HK-2 (cell line): ENCODE measurements at regions not wholly inside any gene's neighbourhood (a gene's known extent, or its start where the extent isn't known, plus 50 kb on each side); places are given as distances from the start of the nearest gene placed in this dataset.
"Not testable (repeated sequence)": the region's sequence is repeated elsewhere in the genome, so short reads cannot be mapped to it uniquely, and the experiment has no call there.

Experiments used
- DNase-seq: peaks from one replicate; pipeline ENCODE4 v3.0.0-alpha.2; 2018; ENCODE audit not compliant: unreplicated experiment

DNA sequence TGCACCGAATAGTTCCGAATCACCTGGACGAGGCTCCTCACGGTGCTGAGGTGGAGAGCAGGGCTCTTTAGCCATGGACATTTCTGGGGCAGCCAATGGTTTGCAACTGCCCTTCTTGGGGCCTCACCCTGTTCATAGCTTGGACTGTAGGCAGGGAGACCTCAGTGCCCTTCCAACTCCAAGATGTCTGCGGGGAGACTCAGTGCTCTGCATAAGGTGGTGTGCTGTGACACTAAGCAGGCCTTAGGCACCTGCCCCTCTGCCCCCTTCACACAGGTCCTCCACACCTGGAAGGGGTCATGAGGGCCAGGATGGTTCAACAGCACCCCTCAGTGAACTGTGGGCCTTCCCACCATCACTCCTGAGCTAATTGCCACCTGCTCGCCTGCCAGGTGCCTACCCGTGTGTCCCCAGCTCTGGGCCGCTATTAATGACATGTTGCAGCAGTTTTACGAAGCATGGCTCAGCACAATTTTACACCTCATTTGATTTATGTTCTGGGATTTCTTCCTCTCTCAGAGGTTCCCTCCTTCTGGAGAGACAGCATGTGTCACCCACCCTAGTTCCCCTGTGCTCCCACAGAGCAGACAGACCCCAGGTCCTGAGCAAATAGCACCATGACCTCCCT, 101.2 kb upstream of the SMAD3 start:
- DNase-seq, result no peak

DNA sequence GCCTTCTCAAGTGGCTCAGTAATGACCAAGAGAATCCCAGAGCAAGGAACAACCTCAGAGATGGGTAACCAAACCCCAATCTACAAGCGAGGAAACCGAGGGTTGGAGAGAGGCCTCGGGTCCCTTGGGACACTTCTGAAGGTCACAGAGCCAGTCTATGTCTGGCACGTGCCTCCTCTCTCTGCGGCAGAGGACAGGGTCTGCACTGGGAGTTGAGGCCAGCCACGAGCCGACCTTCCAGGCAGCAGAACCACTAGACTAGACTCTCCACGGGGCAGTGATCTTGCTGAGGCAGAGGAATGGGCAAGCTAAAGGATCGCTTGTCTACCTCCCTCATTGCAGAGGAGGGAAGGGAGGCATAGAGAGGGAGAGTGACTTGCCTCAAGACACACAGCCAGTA, 100.6 kb upstream of the SMAD3 start:
- no peak for DNase-seq

DNA sequence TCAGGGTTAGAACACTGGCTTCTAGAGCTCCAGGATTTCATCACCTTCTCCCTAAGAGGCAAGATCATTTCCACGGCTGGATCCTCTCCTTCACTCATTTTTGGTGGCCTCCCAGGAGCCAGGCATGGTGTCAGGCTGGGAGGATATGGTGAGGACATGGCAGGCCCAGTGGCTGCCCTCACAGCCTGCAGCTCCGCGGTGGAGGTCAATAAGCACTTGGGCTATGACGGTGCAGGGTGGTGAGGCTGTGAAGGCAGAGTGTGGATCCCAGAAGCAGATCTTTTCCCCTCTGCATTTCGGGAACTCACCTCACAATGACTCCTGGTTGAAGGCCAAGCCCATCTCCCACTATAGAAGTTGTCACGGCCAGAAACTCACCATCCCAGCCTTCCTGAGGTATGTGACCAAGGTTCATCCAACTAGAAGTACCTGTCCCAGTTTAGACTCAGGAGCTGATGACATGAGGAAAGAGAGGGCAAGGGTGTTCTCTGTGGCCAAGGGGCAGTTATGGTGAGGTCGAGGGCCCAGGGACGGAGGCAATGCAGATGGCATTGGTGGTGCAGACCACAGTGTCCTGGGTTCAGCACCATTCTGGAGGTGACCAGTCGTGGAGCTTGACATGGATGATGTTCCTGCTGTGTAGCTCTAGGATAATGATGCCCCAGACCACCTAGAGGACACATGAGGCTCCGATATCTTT, 100.1 kb upstream of the SMAD3 start:
- DNase-seq, result no peak

DNA sequence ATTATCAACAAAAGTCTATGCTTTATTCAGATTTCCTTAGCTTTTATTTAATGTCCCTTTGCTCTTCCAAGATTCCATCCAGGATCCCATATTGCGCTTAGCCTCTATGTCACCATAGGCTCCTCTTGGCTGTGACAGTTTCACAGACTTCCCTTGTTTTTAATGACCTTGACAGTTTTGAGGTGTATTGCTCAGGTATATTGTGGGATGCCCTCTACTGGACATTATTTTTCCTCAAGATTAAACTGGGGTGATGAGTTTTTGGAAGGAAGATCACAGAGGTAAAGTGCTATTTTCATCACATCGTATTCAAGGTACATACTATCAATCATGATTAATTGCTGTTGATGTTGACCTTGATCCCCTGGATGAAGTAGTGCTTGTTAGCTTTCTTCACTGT, 99.1 kb upstream of the SMAD3 start:
- no peak for DNase-seq

DNA sequence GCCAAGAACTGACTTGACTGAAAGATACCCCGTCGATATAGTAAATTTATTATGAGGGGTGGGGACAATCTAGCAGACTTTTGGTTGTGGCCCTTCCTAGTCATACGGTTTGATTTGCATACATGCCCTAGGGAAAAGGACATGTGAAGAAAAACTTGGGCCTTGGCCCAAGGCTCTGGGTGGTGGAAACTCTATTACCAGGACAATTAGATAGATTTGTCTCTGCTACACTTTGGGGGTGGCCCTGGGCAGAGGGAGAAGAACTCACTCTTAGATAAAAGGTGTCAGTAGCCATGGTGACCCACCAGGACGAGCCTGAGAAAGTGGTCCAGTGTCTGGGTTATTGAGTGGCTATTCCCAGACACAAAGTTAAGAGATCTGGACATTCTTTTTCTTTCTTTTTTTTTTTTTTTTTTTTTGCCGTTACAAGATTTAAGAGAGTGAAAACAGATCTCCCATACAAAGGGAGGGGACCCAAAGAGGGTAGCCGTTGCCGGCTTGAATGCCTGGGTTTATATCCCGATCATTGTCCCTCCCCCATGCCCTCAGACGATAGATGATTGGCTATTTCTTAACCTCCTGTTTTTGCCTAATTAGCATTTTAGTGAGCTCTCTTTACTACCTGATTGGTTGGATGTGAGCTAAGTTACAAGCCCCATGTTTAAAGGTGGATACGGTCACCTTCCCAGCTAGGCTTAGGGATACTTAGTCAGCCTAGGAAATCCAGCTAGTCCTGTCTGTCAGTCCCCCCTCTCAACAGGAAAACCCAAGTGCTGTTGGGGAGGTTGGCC, 96.4 kb upstream of the SMAD3 start:
- DNase-seq, result no peak

DNA sequence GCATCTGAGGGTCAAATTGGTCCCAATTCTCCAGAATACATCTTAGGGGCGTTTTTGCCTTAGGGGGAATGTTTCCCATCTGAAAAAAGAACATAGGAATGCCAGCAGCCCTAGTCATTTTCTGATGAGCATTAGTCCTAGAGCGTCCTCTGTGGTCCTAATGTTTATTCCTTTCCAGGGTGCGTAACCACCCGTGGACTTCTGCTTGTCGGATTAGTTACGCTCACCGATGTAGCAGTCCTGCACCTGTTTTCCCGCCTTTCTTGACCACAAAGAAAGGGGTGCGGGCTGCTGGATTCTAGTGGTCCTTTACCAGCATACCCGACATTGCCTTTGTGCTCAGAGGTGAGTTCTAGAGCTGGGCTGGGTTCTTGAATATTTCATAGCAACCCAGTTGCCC, 91.3 kb upstream of the SMAD3 start:
- not testable (repeated sequence) for DNase-seq

DNA sequence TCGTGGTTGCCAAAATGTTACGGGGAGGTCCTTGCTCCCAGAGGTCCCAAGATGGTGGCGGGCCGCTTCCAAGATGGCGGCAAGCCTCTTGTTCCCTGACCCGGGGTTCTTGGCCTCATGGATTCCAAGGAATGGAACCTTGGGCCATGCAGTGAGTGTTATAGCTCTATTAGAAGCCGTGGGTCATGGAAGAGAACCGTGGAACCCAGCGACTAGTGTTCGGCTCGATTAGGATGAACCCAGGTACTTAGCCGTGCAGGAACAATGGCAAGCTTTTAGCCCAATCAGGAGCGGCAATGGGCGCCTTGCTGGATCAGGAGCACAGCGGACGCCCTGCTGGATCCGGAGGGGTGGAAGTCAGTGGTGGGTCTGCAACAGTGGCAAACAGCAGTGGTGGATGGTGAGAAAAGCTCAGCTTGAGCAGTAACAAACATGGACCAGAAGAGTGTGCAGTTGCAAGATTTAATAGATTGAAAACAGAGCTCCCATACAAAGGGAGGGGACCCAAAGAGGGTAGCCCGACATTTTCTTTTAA, 89.2 kb upstream of the SMAD3 start:
- DNase-seq, result not testable (repeated sequence)

DNA sequence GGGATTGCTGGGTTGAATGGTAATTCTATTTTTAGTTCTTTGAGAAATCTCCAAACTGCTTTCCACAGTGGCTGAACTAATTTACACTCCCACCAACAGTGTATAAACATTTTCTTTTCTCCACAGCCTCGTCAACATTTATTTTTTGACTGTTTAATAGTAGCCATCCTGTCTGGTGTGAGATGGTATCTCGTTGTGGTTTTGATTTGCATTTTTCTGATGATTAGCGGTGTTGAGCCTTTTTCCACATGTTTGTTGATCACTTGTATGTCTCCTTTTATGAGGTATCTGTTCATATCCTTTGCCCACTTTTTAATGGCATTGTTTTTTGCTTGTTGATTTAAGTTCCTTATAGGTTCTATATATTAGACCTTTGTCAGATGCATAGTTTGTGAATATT, 85.1 kb upstream of the SMAD3 start:
- not testable (repeated sequence) for DNase-seq

DNA sequence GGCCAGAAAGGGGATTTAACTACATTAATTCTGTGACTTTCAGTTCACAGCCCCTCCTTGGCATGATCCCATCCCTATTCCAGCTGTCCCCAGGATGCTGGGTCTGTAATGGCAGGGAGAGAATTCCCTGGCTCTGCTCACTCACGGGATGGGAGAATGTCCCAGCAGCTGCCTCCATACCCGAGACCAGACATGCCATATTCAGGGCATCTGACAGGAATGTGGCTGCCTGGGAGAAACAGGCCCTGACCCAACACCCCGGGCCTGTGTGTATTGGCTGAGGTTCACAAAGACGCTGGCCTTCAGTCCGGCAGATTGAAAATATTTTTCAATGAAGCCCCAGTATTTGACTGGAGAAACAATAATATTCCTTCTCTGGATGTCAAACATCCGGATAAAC, 83.6 kb upstream of the SMAD3 start:
- no peak for DNase-seq

DNA sequence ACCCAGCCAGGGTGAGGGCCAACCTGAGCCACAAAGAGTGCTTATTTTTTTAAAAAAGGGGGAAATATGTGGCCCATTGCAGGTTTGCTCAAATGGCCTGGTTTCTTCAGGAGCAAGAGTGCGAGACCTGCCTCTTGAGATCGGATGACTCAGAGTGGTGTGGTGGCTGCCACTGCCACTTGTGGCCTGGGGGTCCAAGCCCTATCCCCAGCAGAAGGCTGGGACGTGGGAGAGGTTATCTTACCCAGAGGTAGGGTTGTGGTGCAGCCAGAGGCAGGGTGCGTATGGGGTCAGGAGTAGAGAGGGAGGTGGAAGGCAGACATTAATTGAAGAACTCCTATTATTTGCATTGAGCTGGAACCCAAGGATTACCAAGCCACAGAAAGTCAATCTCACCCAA, 83.2 kb upstream of the SMAD3 start:
- no peak for DNase-seq

DNA sequence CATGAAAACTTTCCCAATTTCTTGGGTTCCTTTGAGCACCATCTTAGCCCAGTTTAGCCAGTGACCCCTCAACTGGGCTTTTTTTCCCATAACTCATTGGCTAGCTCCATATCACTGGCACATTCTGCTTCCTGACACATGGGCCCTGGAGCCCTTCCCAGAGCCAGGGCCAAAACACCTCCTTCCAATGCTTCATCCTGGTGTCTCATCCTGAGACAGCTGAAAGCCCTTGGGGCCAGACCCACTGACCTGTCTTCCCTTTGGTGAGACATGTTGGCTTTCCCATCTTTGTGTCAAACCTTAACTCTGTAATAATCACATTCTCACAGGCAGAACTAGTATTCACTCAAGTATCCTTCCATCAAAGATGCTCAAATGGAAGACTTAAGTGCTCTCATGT, 82.6 kb upstream of the SMAD3 start:
- no peak for DNase-seq

DNA sequence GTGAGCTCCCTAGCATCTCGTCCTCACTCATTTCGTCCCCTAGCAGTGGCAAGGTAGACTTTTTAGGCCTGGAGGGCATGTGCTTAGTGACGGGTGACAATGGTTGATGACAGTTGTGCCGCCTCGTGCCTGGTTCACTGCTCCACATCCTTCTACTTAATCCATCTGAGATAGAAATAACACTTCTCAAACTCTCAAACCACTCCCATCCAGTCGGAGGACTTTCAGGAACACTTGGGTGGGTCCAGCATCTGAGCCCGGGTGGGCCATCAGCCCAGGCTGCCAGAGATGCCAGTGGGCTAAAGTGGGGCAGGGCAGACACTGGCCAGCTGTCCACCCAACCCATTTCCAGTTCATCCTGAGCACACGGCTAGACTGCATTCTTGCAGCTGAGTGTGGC, 79.7 kb upstream of the SMAD3 start:
- no peak for DNase-seq

DNA sequence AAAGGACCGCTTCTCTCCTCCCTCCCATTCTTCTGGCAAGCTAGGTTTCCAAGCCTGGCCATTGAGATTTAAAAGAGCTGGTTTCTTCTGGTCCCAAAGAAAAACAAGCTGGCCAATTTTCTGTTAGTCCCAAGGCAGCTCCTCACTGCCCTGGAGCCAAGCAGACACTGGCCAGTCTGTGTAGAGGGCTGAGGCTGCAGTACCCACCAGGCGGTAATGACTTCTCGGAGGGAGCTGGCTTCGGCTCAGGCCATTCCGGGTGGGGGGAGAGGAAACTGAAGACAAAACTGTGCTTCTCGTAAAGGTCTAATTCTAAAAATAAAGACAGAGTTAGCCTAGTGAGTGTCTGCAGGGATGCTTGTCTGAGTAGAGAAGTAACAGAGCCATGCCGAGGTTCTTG, 78.5 kb upstream of the SMAD3 start:
- no peak for DNase-seq

DNA sequence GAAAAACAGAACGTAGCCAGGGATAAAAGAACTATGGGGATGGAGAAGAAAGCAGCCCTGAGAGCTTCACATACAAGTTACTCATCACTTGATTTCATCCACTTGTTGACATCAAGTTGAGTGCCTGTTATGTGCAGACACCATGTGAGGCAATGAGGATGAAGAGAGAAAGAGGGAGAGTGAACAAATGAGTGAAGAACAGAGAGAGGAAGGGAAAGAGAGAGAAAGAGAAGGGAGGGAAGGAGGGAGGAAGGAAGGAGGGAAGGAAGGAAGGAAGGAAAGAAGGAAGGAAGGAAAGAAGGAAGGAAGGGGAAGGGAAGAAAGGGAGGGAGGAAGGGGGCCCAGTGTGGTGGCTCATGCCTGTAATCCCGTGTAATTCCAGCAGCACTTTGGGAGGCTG, 72.3 kb upstream of the SMAD3 start:
- no peak for DNase-seq

DNA sequence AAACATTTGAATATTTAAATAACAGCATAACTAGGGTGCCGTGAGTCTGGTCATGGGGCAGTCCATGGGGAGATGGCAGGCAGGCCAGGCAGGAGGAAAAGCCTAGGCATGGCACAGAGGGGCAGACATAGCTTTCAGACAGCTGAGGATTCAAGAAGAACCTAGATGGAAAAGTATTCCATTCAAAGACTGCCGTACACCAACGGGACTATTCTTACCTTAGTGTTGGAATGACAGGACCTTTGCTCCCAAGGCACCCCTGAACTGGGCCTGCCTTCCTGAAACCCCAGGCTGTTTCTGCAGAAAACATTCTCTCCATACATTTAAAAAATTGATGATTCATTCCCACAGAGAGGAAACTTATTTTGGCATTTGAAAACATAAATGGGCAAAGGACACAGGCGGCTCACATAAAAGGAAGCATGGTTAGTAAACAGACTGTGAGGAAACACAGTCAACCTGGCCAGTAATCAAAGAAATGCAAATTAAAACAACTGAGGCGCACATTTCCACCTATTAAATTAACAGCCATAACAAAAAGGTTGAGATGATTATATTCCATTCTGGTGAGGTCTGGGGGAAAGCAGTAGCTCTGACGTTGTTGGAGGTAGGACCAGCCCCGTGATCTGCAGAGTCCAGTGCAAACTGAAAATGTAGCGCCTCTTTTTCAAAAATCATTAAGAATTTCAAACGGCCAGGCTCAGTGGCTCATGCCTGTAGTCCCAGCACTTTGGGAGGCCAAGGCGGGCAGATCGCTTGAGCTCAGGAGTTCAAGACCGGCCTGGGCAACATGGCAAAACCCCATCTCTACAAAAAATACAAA, 71.3 kb upstream of the SMAD3 start:
- no peak for DNase-seq

DNA sequence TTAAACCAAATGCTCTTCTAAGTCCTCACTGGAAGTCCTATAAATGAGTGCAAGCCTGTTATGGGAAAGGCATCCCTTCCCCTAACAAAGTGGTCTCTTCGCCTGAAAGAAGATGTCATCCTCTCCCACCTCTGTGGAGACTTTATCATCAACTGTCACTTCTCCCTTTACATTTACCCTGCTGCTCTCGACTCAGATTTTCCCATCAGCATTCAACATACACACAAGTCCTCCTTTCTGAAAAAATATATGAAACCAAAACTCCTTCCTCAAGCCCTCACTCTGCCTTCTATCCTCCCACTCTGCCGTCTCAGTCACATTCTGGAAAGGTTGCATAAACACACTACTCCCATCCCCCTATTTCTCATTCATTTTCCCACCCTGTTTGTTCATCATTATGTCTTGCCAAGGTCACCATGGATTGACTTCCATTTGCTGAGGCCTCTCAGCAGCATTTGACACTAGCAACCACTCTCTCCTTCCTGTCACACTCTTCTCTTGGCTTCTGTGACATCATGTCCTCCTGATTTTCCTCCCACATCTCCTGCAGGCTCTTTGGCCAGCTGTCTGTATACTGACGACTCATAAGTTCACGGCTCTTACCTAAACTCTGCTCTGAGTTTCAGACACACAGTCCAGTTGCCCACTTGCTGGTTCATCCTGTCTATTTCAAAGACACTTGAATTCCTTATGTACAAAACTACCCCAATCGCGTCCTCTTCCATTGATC, 70.3 kb upstream of the SMAD3 start:
- no peak for DNase-seq

DNA sequence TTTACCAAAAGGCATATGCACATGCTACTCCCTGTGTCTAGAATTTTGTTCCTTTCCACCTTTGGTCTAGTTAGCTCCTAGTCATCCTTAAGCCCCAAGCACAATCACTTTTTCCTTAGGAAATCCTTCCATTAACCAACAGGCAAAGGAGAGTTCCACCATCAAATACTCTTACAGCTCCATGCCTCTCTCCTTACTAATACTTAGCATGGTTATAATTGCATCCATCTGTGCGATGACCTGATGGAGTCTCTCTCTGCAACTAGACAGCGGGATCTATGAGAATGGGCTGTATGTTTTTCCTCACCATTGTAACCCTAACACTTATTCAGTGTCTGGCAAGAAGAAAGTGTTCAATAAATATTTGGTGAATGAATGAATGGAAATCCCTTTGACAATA, 69.3 kb upstream of the SMAD3 start:
- no peak for DNase-seq

DNA sequence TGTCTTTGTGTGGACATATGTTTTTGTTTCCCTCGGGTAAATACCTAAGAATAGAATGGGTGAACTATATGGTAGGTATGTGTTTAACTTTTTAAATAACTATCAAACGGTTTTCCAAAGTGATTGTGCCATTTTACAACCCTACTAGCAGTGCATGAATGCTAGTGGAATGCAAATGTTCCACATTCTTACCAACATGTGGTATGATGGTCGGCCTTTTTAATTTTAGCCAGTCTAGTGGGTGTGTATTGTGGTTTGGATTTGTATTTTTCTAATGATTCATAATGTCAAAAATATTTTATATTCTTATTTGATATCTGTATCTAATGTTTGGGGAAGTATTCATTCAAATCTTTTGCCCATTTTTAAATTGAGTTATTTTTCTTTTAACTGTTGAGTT, 68.2 kb upstream of the SMAD3 start:
- no peak for DNase-seq

DNA sequence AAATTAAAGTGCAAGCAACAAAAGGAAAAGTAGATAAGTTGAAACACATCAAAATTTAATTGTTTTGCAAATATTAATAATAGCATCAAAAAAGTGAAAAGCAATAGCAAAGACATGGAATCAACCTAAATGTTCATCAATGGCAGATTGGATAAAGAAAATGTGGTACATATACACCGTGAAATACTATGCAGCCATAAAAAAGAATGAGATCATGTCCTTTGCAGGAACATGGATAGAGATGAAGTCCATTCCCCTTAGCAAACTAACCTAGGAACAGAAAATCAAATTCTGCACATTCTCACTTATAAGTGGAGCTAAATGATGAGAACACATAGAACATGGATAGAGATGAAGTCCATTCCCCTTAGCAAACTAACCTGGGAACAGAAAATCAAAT, 67.2 kb upstream of the SMAD3 start:
- DNase-seq, result not testable (repeated sequence)

DNA sequence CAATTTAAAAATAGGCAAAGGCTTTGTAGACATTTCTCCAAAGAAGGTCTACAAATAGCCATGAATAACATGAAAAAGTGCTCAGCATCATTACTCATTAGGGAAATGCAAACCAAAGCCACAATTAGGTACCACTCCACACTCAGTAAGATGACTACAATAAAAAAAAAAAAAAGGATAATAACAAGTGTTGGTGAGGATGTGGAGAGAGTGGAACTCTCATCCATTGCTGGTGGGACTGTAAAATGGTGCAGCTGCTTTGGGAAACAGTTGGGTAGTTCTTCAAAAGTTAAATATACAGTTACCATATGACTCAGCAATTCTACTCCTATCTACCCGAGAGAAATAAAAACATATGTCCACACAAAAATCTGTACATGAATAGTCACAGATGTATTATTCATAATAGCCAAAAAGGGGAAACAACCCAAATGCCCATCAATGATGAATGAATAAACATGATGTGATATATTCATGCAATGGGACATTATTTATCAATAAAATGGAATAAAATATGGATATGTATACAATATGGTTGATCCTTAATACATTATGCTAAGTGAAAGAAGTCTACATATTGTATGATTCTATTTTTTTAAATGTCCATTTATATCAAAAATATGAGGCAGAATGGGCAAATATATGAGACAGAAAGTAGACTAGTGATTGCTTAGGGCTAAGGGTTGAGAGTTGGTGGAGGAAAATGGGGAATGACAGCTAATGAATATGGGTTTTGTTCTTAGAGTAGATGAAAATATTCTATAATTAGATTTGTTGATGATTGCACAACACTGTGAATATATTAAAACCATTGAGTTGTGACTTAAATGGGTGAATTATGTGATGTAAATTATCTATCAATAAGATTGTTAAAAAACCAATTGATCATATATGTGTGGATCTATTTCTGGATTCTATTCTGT, 66.1 kb upstream of the SMAD3 start:
- no peak for DNase-seq
